H9 (cell line): ENCODE measurements at regions not wholly inside any gene's neighbourhood (a gene's known extent, or its start where the extent isn't known, plus 50 kb on each side); places are given as distances from the start of the nearest gene placed in this dataset.

Experiments used
- DNase-seq: peaks from one replicate; pipeline ENCODE4 v3.0.0-alpha.2; 2017
- H2AFZ ChIP-seq: one replicate; pipeline ENCODE4 v1.6.1; 2013; ENCODE audit warnings: mild to moderate bottlenecking, low read length, control low read depth, moderate library complexity
- H2AK5ac ChIP-seq: 2 replicates; pipeline ENCODE4 v1.6.1; 2013; ENCODE audit warnings: low read length, control low read depth, mixed read lengths; ENCODE audit not compliant: insufficient read length
- H2BK120ac ChIP-seq: one replicate; pipeline ENCODE4 v1.6.1; 2013; ENCODE audit warnings: low read depth, mild to moderate bottlenecking, low read length, control low read depth, inconsistent platforms; ENCODE audit not compliant: poor library complexity, severe bottlenecking
- H2BK12ac ChIP-seq: 2 replicates; pipeline ENCODE4 v1.6.1; 2013; ENCODE audit warnings: low read length, control low read depth, mixed read lengths, low read depth; ENCODE audit not compliant: insufficient read length
- H2BK15ac ChIP-seq: 2 replicates; pipeline ENCODE4 v1.6.1; 2013; ENCODE audit warnings: low read depth, low read length, control low read depth
- H2BK20ac ChIP-seq: one replicate; pipeline ENCODE4 v1.6.1; 2013; ENCODE audit warnings: low read depth, mild to moderate bottlenecking, low read length, control low read depth, inconsistent platforms; ENCODE audit not compliant: poor library complexity, severe bottlenecking
- H2BK5ac ChIP-seq: 2 replicates; pipeline ENCODE4 v1.6.1; 2013; ENCODE audit warnings: low read length, control low read depth, mixed read lengths; ENCODE audit not compliant: insufficient read length
- H3K14ac ChIP-seq: 2 replicates; pipeline ENCODE4 v1.6.1; 2013; ENCODE audit warnings: low read length, control low read depth; ENCODE audit not compliant: insufficient read depth
- H3K18ac ChIP-seq: 2 replicates; pipeline ENCODE4 v1.6.1; 2013; ENCODE audit warnings: low read depth, mild to moderate bottlenecking, mixed read lengths, low read length, control low read depth; ENCODE audit not compliant: insufficient read length
- H3K23ac ChIP-seq: 2 replicates; pipeline ENCODE4 v1.6.1; 2013; ENCODE audit warnings: low read length, control low read depth, mixed read lengths, low read depth; ENCODE audit not compliant: insufficient read length
- H3K23me2 ChIP-seq: 2 replicates; pipeline ENCODE4 v1.6.1; 2013; ENCODE audit warnings: low read depth, mild to moderate bottlenecking, mixed read lengths, low read length, control low read depth; ENCODE audit not compliant: insufficient read length, poor library complexity, severe bottlenecking
- H3K27ac ChIP-seq: 2 replicates; pipeline ENCODE4 v1.5.1; 2013; ENCODE audit warnings: low read length, control low read depth, mixed read lengths, low read depth; ENCODE audit not compliant: insufficient read length
- H3K27me3 ChIP-seq: 2 replicates; pipeline ENCODE4 v1.6.1; 2013; ENCODE audit warnings: low read length, control low read depth, inconsistent platforms; ENCODE audit not compliant: insufficient read depth
- H3K4ac ChIP-seq: 2 replicates; pipeline ENCODE4 v1.6.1; 2013; ENCODE audit warnings: low read depth, mild to moderate bottlenecking, control low read depth, inconsistent platforms, low read length, moderate library complexity
- H3K4me1 ChIP-seq: 2 replicates; pipeline ENCODE4 v1.6.1; 2013; ENCODE audit warnings: low read length, control low read depth, inconsistent platforms; ENCODE audit not compliant: insufficient read depth
- H3K4me2 ChIP-seq: 2 replicates; pipeline ENCODE4 v1.6.1; 2013; ENCODE audit warnings: low read length, control low read depth, mixed read lengths; ENCODE audit not compliant: insufficient read length, insufficient read depth
- H3K56ac ChIP-seq: 2 replicates; pipeline ENCODE4 v1.6.1; 2013; ENCODE audit warnings: low read depth, mild to moderate bottlenecking, mixed read lengths, low read length, control low read depth; ENCODE audit not compliant: insufficient read length
- H3K79me1 ChIP-seq: 2 replicates; pipeline ENCODE4 v1.6.1; 2013; ENCODE audit warnings: low read depth, mild to moderate bottlenecking, moderate library complexity, low read length, control low read depth, inconsistent platforms; ENCODE audit not compliant: insufficient read depth, poor library complexity, severe bottlenecking
- H3K79me2 ChIP-seq: 2 replicates; pipeline ENCODE4 v1.6.1; 2013; ENCODE audit warnings: low read length, control low read depth, inconsistent platforms; ENCODE audit not compliant: insufficient read depth
- H3K9ac ChIP-seq: 2 replicates; pipeline ENCODE4 v1.6.1; 2013; ENCODE audit warnings: low read length, control low read depth, mixed read lengths; ENCODE audit not compliant: insufficient read length; ENCODE audit errors: extremely low read depth
- H3K9me3 ChIP-seq: one replicate; pipeline ENCODE4 v1.6.1; 2013; ENCODE audit warnings: low read depth, low read length, inconsistent platforms; ENCODE audit not compliant: control insufficient read depth
- H3T11ph ChIP-seq: one replicate; pipeline ENCODE4 v1.6.1; 2013; ENCODE audit warnings: mild to moderate bottlenecking, low read length, control low read depth, inconsistent platforms
- H4K20me1 ChIP-seq: one replicate; pipeline ENCODE4 v1.6.1; 2013; ENCODE audit not compliant: control insufficient read depth, insufficient read length, insufficient read depth
- H4K5ac ChIP-seq: 2 replicates; pipeline ENCODE4 v1.6.1; 2013; ENCODE audit warnings: low read depth, mild to moderate bottlenecking, mixed read lengths, low read length, control low read depth; ENCODE audit not compliant: insufficient read length
- H4K8ac ChIP-seq: replicated peaks from 2 replicates; pipeline ENCODE4 v1.6.1; 2013; ENCODE audit warnings: low read length, control low read depth, mixed read lengths, low read depth; ENCODE audit not compliant: insufficient read length
- H4K91ac ChIP-seq: 2 replicates; pipeline ENCODE4 v1.6.1; 2013; ENCODE audit warnings: low read depth, mild to moderate bottlenecking, moderate library complexity, mixed read lengths, low read length, control low read depth; ENCODE audit not compliant: insufficient read length
- H3K27ac Mint-ChIP-seq, 3 experiments: 2 replicates in 2 of 3; 3 replicates in 1 of 3; pipeline ENCODE4 v1.8.0; 2020 to 2021; ENCODE audit warnings: mixed read lengths in 3 of 3, mild to moderate bottlenecking in 1 of 3, moderate library complexity in 1 of 3
- H3K27me3 Mint-ChIP-seq: 2 replicates; pipeline ENCODE4 v1.8.0; 2021; ENCODE audit warnings: low read depth, mild to moderate bottlenecking, moderate library complexity, mixed read lengths
- H3K36me3 Mint-ChIP-seq, 3 experiments: 2 replicates in 2 of 3; 3 replicates in 1 of 3; pipeline ENCODE4 v1.8.0; 2020 to 2021; ENCODE audit warnings: low read depth in 3 of 3, mixed read lengths in 3 of 3; ENCODE audit not compliant: insufficient read depth in 1 of 3
- H3K4me1 Mint-ChIP-seq, 2 experiments: 2 replicates each; pipeline ENCODE4 v1.8.0; 2020; ENCODE audit warnings: mixed read lengths in 2 of 2
- H3K4me3 Mint-ChIP-seq, 2 experiments: 2 replicates in 1 of 2; 3 replicates in 1 of 2; pipeline ENCODE4 v1.8.0; 2020 to 2021; ENCODE audit warnings: mild to moderate bottlenecking in 2 of 2, mixed read lengths in 2 of 2, moderate library complexity in 1 of 2
- H3K9me3 Mint-ChIP-seq, 2 experiments: 2 replicates in 1 of 2; 3 replicates in 1 of 2; pipeline ENCODE4 v1.8.0; 2020; ENCODE audit warnings: mild to moderate bottlenecking in 2 of 2, mixed read lengths in 2 of 2, moderate library complexity in 1 of 2
- CTCF ChIP-seq: fragments of 200-600 bp; sonication (generic); conservative IDR thresholded peaks from 3 replicates; pipeline ENCODE4 v1.8.0; 2021; ENCODE audit warnings: antibody characterized with exemption, mild to moderate bottlenecking
- WGBS: extraction: QIAGEN DNeasy Blood & Tissue Kit; methylation state at CpG from one replicate; pipeline ENCODE4 v1.1.7; 2013; ENCODE audit warnings: missing lambda C conversion rate, low lambda C conversion rate, mixed read lengths; ENCODE audit not compliant: insufficient read length; ENCODE audit errors: extremely low coverage; 5-methylcytosine and 5-hydroxymethylcytosine counted together

GRCh38 chr10:28386503-28386868 lies 83.6 kb upstream of the MPP7 start:
- H3K79me1 ChIP-seq, result no peaks in the 10 kb centered on the region
- 0 out of 4 replicates have a peak, but pooled peaks cover 0 to 2% of the 10 kb centered on the region in 2 experiments for H3K4me1 Mint-ChIP-seq
- no peak overlapping the region for H4K91ac ChIP-seq
- peaks cover 2% of the 10 kb centered on the region for H3K27me3 Mint-ChIP-seq
- no peaks in the 10 kb centered on the region for H3K79me2 ChIP-seq
- H3K4me2 ChIP-seq, result no peak overlapping the region
- H3K27ac ChIP-seq, result no peak overlapping the region
- H2BK15ac ChIP-seq, result no peak overlapping the region
- no peaks in the 10 kb centered on the region for H3K4me1 ChIP-seq
- H3K4me3 Mint-ChIP-seq, result no peak overlapping the region
- H4K5ac ChIP-seq, result no peak overlapping the region
- H3K9me3 ChIP-seq, result no peaks in the 10 kb centered on the region
- H2AK5ac ChIP-seq, result no peak overlapping the region
- no peak overlapping the region for H2BK20ac ChIP-seq
- H3K9me3 Mint-ChIP-seq, result peaks cover 6 to 8% of the 10 kb centered on the region in 2 experiments; a peak in 2 of 5 replicates
- TF ChIP-seq CTCF, result no peak
- no peak overlapping the region for H2AFZ ChIP-seq
- no peak overlapping the region for H3K56ac ChIP-seq
- H2BK12ac ChIP-seq, result no peak overlapping the region
- H3K27me3 ChIP-seq, result no peaks in the 10 kb centered on the region
- no peak overlapping the region for H3K14ac ChIP-seq
- H3K9ac ChIP-seq, result no peak overlapping the region
- no peak overlapping the region for H3K18ac ChIP-seq
- no peak overlapping the region for H3T11ph ChIP-seq
- H2BK120ac ChIP-seq, result no peak overlapping the region
- no peak overlapping the region for H3K23ac ChIP-seq
- peaks cover 0 to 8% (median 2%) of the 10 kb centered on the region in 3 experiments; a peak in 3 of 7 replicates for H3K36me3 Mint-ChIP-seq
- WGBS, result no CpG with 5 or more reads among the region's 4 CpGs
- H4K8ac ChIP-seq, result no peak overlapping the region
- no peak overlapping the region for H3K4ac ChIP-seq
- H3K23me2 ChIP-seq, result no peaks in the 10 kb centered on the region
- DNase-seq, result no peak
- no peak overlapping the region for H3K27ac Mint-ChIP-seq
- no peak overlapping the region for H2BK5ac ChIP-seq
- no peaks in the 10 kb centered on the region for H4K20me1 ChIP-seq
